ENCODE measurements at regions not wholly inside any gene's neighbourhood (a gene's known extent, or its start where the extent isn't known, plus 50 kb on each side); places are given as distances from the start of the nearest gene placed in this dataset.

GRCh38 chr3:167950212-167950611, 145.5 kb downstream of the GOLIM4 start:
- TF ChIP-seq EZH2 (IDR thresholded peaks at IDR 0.05; ENCODE audit: borderline replicate concordance, insufficient read depth, low read length, poor library complexity, severe bottlenecking) (no peak), REST (IDR thresholded peaks at IDR 0.05; ENCODE audit: borderline replicate concordance) (no peak), EP300 (conservative IDR thresholded peaks at IDR 0.05; ENCODE audit: poor library complexity, severe bottlenecking) (no peak), CTCF (IDR thresholded peaks at IDR 0.05; ENCODE audit: poor library complexity, severe bottlenecking) (no peak)

Measured in neural cell (in vitro differentiated cells).